ENCODE measurements at regions not wholly inside any gene's neighbourhood (a gene's known extent, or its start where the extent isn't known, plus 50 kb on each side); places are given as distances from the start of the nearest gene placed in this dataset.

- no peaks in the 10 kb centered on the region for H3K79me2 ChIP-seq (replicated peaks; ENCODE audit: insufficient read depth)
- peaks cover 19% of the 10 kb centered on the region for H3K4me1 Mint-ChIP-seq
- H3K4me1 ChIP-seq (ENCODE audit: insufficient read depth), result no peaks in the 10 kb centered on the region
- H3K9me2 ChIP-seq (ENCODE audit: insufficient read depth), result peaks cover 3% of the 10 kb centered on the region; the same call in 1 of the 2 replicates
- H3K4me3 ChIP-seq, result no peak overlapping the region
- no peaks in the 10 kb centered on the region for H3F3A ChIP-seq (replicated peaks; ENCODE audit: low read depth)
- no peak overlapping the region for H3K4me2 ChIP-seq
- DNase-seq (ENCODE audit: low spot score), result no peak
- H4K20me1 ChIP-seq (replicated peaks; ENCODE audit: insufficient read depth), result no peaks in the 10 kb centered on the region
- H3K27me3 ChIP-seq (ENCODE audit: insufficient read depth), result no peaks in the 10 kb centered on the region
- ATAC-seq, result no peak
- H2AFZ ChIP-seq, result no peak overlapping the region
- peaks cover 3% of the 10 kb centered on the region for H3K36me3 Mint-ChIP-seq (ENCODE audit: low read depth)
- H3K36me3 ChIP-seq (ENCODE audit: insufficient read depth), result no peaks in the 10 kb centered on the region
- H3K4me3 Mint-ChIP-seq, result no peak overlapping the region
- no peak overlapping the region for H3K27ac ChIP-seq (ENCODE audit: low read depth)
- no peak overlapping the region for H3K27ac Mint-ChIP-seq
- no peaks in the 10 kb centered on the region; the same call in 2 of the 3 replicates for H3K9me3 Mint-ChIP-seq
- H3K27me3 Mint-ChIP-seq (ENCODE audit: insufficient read depth, low read depth, poor library complexity), result peaks cover 28% of the 10 kb centered on the region
- TF ChIP-seq ZNF114 (CRISPR knock-in tag; IDR thresholded peaks at IDR 0.05), result no peak
- no peak for TF ChIP-seq EZH2 (IDR thresholded peaks at IDR 0.05; ENCODE audit: low read depth, unreplicated experiment)
- no peak for TF ChIP-seq NANOG (IDR thresholded peaks at IDR 0.05; ENCODE audit: borderline replicate concordance)
- TF ChIP-seq ETS1 (IDR thresholded peaks at IDR 0.05), result no peak
- TF ChIP-seq POLR2AphosphoS5 (IDR thresholded peaks at IDR 0.05; ENCODE audit: low read depth), result no peak
- TF ChIP-seq CREB1 (CRISPR knock-in tag; IDR thresholded peaks at IDR 0.05; ENCODE audit: low read depth), result no peak
- TF ChIP-seq CTCF (conservative IDR thresholded peaks at IDR 0.05; ENCODE audit: low read depth in 2 of 2), result no peak
- no peak for TF ChIP-seq EZH2phosphoT487 (IDR thresholded peaks at IDR 0.05; ENCODE audit: unreplicated experiment)
- no peak for TF ChIP-seq REST (IDR thresholded peaks at IDR 0.05; ENCODE audit: unreplicated experiment)
- TF ChIP-seq ZNF331 (CRISPR knock-in tag; IDR thresholded peaks at IDR 0.05; ENCODE audit: low read depth), result no peak
- no peak for TF ChIP-seq STAT1 (IDR thresholded peaks at IDR 0.05; ENCODE audit: unreplicated experiment)
- no peak for TF ChIP-seq JUNB (IDR thresholded peaks at IDR 0.05; ENCODE audit: unreplicated experiment)
- TF ChIP-seq ZNF462 (CRISPR knock-in tag; IDR thresholded peaks at IDR 0.05), result no peak
Measured at GRCh38 chr11:70682760-70683159, 284.4 kb downstream of the CTTN start.

Data from GM23338 (cell line).